ENCODE measurements at regions not wholly inside any gene's neighbourhood (a gene's known extent, or its start where the extent isn't known, plus 50 kb on each side); places are given as distances from the start of the nearest gene placed in this dataset.
"Not testable (repeated sequence)": the region's sequence is repeated elsewhere in the genome, so short reads cannot be mapped to it uniquely, and the experiment has no call there.

DNA sequence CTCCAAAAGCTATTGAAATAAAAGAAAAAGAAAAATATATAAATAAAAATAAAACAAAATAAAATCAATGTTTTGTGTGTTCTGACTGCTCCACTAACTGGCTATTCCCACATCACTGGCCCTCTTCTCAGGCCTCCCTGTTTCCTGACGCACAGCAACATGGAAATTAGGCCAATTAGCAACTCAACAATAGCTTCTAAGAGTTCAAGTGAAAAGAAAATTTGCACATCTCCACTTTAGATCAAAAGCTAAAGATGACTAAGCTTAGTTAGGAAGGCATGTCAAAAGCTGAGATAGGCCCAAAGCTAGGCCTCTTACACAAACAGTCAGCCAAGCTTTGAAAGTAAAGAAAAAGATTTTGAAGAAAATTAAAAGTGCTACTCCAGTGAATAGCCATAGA is 200.8 kb downstream of the DUSP6 start:
- DNase-seq = no peak

DNA sequence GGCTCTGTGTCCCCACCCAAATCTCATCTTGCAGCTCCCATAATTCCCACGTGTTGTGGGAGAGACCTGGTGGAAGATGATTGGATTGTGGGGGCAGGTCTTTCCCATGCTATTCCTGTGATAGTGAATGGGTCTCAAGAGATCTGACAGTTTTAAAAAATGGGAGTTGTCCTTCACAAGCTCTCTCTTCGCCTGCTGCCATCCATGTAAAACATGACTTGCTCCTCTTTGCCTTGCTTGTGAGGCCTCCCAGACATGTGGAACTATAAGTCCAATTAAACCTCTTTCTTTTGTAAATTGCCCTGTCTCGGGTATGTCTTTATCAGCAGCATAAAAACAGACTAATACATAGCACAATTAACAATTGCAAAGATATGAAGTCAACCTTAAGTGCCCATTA is 201.5 kb downstream of the DUSP6 start:
- DNase-seq = not testable (repeated sequence)

DNA sequence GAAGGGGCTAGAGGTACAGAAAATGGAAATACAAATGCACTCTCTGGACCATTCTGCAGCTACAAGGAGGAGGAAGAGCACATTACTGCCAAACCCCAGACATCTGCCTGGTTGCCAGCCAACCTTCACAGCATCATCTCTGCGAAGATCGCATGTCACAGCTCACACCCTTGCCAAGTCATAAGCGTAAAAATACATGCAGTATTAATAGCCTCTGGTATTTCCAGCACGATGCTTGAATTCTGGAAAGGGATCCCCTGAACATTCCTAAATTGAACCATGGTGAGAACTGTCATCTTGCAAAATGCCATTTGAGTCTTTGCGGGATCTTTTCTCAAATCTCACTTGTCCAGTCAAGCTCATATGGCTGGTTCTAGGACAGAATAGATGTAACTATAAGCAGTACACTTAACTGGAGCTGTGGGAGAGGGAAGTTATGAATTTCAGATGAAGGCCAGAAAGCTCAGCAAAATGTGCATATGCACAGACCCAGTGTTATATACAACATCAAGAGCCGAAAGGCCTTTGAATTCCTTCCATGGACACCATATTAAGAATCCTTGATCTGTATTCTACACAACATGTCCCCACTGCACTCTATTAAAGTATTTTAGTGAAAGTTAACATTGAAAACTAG is 211.6 kb downstream of the DUSP6 start:
- no peak for DNase-seq

DNA sequence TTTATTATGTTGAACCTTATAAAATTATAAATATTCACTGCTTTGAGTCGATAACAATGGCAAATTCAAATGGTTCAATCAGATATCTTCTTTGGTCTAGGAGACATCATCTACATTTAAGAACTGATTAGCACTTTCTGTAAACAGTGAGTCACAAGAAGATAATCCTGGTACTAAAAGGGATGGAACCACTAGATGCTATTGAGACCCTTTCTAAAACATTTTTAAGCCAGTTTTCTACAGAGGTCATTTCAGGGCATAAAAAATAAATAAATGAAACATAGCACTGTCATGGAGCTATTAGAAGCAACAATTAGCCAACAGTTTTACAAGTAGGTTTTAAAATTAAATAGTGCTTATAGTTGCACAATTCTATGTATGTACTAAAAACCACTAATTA is 212.2 kb downstream of the DUSP6 start:
- DNase-seq = no peak

DNA sequence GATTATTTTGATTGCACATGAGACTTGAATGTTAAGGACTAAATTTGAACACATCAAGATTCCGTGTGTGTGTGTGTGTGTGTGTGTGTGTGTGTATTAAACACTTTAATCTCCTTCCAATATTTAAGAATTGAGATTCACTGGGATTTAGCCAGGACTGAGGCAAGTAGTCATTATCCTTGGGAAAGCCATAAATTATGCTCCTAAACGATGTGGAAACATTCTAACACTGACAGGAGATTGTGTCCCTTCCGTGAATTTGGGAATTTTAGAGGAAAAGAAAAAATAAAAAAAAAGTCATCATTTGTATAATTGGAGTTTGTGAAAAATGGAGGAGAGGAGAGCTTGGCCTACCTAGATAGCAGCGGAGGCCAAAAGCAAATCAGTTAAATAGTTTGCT is 212.9 kb downstream of the DUSP6 start:
- DNase-seq = no peak

DNA sequence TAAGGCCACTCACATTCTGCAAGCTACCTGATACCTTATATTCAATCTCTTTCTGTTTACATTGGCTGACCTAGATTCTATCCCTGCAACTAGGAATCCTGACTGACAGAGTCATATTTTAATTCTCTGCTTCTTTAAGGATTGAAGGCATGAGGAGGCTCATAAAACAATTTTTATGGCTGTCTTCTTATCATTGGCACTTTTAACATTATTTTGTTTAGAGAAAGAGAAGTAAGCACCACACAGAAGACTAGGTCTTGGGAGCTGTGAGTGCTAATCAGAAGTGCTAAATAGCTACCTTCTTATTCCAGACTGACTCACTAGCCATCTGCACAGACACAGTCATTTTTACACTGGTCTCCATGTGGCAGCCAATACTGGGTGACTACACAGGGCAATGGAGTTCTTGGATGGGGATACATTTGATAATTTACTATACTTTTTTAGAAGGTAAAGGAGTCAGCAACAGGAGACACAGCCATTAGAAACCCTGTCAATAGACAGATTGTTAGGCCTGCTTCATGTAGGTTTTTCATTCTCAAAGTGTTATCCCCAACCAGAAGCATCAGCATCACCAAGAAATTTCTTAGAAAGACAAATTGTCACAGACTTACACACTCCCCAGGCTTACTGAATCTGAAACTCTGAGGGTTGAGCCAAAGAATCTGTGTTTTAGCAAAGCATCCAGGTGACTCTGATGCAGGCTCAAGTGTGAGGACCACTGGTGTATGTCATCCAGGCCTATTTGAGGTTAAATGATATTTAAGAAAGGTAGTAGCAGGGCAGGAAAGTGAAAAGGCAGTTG is 214.1 kb downstream of the DUSP6 start:
- DNase-seq = no peak

DNA sequence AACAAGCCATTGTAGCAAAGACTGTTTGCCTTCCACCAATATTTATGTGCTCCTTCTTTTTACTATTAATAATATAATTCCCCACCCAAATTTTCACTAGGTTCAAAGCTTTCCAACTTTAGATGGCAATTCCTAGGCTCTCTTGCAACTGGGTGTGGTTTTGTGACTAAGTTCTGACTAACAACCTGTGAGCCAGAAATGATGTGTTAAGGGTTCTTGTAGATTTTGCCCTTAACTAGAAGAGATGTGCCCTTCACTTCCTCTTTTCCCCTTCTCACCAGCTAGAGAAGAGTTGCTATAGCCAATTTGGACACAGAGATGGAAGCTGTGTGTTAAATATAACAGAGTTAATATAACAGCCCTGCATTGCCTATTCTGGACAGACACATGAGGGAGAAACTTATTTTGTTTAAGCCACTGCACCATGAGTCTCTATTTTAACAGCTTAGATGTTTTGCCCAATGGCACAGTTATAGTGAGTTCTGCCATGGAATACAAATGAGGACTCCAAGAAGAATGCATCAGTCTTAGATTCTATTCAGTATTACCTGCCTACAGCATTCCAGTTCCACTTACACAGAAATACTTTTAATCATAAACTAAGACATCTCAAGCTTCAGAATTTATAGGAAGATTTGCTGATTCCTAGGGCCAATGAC is 216.2 kb downstream of the DUSP6 start:
- no peak for DNase-seq

DNA sequence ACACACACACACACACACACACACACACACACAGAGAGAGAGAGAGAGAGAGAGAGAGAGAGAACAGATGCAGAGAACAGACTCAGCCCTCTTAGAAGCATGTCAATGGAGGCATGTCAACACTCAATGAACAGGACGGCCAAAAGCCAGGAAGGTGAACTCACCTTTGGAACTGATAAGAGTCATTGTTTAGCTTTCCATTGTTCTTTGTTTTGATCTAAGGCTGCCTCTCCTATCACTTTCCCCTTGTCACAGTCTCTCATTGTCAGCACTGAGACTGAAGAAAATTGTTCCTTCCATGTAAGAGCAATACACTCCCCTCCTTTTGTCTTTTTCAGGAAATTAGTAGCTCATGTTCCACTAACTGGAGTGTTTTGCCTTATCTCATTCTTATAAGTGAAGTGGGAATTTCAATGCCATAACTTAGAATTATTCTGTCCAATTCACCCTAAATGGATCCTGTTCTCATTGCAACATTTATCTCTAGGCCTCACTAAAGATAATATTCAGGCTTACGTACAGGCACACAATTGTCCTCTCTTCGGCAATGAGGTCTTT is 218.0 kb downstream of the DUSP6 start:
- DNase-seq = no peak

DNA sequence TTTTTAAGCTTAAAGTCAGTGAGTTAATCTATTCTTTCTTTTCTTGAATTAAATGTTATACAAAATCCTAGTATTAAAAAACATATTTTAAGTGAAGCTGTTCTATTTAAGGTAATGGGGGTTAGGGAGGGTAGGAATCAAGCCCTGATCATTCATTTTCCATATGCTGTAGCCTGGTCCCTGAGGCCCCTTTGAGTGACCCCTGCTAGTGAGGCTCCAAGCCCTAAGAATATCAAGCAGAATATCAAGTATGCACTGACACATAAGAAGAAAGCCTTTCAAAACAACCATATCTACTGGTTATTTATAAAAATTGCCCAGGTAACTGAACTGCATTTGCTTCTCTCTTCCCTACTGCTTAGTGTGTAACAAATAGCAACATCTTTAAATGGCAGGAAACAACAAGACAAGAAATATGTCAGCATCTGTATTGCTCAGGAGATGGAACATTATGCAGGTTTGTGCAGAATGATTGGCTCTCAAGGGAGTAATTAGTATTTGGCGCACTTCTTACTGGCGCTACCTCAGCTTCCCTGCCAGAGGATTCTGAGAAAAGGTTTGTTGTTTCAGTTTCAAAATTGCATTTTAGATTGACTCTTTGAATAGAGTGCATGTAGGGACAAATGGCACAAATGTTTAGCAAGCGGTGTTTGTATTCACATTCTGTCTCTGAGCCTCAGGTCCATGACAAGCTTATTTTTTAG is 223.0 kb downstream of the DUSP6 start:
- DNase-seq = no peak

DNA sequence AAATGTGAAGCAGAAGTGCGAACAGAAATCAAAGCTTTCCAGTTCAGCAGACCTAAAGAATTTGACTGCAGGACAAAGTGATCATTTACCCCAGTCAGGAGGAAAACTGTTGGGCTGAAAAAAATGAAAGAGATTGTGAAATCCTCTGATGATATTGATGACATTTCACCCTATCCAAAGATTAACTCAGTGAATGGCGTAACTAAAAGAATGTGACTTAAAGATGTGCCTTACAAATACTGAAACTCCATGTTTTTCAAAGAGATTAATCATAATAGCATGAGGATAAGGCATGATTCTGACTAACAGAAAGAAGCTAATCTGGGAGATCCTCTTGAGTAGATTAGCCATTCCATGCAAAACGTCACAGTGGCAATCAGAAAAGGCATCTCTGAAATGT is 225.6 kb downstream of the DUSP6 start:
- DNase-seq = no peak

DNA sequence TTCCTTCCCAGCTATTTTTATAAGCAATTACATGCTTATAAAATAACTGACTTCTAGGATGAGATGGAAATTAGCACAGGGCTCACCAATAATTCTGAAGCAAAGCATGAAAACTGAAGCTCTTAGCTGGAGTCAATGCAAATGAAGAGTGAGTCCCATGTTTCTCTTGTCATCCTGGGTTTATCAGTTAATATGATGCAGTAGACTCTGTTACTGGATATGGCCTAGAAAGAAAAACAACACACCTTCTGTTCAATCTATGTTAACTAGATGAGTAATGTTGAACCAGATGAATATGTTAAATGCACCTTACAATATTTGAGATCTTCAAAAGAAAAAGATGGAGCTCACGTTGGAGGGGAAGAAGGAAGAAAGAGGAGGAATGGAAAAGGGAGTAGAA is 229.4 kb downstream of the DUSP6 start:
- no peak for DNase-seq

DNA sequence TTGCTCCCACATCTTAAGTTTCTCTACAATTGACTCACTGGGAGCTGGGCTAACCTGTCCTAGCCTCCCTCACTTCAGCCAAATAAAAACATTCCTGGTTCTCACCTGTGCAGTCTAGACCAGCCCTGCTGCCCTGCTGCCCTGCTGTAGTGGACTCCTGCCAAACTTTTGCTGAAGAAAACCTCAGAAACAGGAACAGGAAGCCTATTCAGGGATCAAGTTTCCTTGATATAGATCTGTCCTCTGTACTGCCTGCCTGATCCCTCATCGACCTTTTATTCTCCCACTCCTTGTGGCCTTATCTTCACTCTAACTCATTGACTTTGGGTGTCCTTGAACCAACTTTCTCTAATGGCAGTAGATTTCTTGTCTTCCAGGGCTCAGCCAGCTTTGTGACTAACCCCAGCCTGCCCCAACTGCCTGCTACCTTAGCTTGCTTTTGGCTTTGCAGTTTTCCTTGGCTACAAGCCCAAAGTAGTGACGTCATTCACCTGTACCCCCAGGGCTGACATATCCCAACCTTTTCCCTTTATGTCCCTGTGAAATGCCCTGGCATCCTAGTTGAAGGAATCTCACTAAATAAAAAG is 234.8 kb downstream of the DUSP6 start:
- DNase-seq = no peak

DNA sequence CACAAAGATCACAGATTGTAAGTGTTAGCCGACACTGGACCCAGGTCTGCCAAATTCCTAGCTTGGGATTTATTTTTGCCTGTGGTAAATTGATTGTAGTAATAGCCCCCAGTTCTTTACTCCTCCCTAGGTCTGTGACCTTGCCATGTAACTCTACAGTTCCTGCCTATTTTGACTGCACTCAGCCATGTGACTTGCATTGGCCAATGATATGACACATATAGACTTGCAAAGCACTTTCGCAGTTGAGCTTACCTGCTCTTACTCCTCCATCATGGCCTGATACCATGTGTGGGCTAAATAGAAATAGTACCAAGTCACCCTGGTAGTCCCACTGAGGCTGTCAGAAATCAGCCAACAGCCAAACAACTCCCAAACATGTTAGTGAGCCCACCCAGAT is 240.3 kb downstream of the DUSP6 start:
- DNase-seq = no peak

DNA sequence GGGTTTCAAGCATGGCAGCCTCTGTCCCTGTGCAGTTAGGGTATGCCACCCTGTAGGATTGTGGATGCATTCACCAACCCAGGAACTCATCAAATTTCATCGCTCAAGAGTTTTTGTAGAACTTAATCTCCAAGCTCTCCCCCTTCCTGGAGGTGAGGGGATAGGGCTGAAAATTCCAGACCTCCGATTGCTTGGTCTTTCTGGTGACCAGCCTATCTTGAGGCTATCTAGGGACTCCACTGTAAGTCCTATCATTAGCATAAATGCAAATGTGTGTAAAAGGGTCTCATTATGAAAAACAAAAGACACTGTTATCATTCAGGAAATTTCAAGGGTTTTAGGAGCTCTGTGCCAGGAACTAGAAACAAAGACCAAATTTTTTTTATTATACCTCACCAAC is 244.0 kb downstream of the DUSP6 start:
- no peak for DNase-seq

DNA sequence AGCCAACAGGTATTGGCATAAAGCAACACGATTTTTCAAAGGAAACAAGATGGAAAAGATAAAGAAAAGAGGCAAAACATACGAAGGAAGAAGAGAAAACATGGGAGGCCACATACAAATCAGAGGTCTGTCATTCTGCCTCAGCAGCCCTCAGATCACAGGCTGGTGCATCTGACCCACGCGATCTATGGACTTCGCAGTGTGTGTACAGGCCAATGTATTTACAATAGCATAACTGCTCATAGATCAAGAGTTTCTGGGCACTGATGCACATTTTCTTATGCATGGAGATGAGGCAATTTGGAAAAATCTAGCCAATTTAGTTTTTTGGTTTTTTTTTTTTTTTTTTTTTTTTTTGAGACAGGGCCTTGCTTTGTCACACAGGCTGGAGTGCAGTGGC is 245.4 kb downstream of the DUSP6 start:
- no peak for DNase-seq

DNA sequence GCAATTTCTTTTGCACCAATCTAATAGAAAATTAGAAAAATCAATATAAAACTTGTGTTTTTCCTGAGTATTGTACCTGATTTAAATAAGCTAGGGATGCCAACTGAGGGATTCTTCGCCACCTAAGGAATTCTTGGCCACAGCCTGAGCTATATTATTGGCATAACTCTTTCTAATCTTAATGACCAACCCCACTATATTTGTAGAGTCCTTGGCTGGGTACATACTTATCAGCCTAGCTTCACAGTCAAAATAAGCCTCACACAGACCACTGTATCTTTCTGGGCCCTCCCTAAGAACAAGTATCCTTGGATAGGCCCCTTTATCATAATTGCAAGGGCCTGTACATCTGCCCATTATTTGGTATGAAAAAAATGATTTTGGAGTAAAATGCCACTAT is 247.1 kb downstream of the DUSP6 start:
- DNase-seq = no peak

DNA sequence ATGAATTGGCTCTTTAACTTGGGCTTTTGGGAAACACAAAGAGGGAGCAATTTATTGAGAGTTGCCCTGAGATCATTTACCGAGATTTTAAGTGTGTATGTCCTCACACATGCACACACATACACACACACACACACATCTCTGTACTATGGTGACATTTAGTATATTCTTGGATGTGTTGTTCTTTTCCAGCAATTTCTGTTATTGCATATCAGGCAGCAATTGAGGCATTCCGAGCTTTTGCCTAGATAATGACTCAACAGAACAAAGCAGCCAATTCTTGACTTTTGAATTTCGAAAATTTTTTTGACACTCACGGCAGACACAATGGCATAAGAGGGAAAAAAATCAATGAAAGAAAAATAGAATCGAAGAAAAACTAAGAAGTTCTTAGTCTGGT is 248.5 kb downstream of the DUSP6 start:
- DNase-seq = no peak

DNA sequence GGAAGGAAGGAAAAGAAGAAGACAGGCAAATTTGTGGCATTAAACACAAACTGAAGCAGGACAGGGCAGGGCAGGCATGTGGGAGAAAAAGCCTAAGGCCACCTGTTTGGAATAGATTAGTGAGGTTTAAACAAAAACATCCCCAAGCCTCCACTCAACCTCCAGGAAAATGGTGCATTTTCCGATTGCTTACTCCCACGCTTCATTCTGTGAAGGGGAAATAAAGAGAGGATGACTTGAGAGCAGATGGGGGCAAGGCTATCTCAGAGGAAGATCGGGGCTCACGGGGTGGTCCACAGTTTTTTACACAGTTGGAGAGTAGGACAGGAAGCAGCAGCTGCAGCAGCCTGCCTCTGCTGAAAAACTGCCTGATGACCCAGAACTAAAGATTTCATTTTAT is 250.9 kb downstream of the DUSP6 start:
- DNase-seq = no peak

DNA sequence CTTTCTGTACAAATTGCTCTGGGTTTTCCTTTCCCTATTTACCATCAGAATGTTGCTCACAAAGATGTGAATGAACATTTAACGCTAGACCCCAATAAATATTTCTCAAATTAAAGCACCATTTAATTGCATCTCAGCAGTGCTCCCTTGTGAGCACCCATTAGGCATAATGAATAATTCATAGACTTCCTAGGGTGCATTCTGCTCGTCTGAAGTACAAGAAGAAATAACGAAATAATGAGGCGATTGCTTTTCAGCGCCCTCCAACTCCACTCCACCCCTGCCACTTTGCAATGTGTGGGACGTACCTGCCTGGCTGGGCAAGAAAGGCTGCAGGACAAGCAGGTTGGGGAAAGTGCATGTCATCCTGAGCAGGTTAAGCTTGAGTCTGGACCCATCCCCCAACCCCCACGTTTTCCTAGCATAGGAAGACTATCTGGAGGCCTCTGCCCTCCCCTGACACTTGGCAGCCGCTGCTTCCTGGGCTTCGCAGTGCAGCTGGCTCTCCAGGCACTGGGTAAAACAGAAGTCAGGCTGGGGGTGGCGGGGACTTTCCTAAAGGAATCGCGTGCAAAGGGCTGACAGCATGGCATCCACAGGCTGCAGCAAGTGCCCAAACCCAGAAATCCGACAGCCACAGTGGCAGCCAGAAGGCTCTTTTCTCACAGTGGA is 253.7 kb downstream of the DUSP6 start:
- no peak for DNase-seq

DNA sequence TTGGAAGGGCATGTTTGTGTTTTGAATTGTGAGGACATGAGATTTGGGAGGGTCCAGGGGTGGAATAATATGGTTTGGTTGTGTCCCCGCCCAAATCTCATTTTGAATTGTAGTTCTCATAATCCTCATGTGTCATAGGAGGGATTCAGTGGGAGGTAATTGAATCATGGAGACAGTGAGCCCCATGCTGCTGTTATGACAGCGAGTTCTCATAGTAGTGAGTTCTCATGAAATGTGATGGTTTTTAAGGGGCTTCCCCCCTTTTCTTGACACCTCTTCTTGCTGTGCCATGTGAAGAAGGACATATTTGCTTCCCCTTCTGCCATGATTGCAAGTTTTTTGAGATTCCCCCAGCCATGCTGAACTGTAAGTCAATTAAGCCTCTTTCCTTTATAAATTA is 260.0 kb downstream of the DUSP6 start:
- no peak for DNase-seq

DNA sequence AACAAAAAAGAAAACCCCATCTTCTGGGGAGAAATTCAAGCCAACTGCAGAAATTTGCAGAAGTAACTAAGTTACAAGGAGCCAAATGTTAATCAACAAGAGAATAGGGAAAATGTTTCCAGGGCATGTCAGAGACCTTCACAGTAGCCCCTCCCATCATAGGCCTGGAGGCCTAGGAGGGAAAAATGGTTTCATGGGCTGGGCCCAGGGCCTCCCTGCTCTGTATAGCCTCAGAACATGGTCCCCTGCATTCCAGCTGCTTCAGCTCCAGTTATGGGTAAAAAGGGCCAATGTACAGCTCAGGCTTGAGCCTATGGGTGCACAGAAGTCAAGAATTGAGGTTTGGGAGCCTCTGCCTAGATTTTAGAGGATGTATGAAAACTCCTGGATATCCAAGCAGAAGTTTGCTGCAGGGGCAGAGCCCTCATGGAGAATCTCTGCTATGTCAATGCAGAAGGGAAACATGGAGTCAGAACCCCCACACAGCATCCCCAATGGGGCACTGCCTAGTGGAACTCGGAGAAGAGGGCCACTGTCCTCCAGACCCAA is 260.9 kb downstream of the DUSP6 start:
- no peak for DNase-seq

DNA sequence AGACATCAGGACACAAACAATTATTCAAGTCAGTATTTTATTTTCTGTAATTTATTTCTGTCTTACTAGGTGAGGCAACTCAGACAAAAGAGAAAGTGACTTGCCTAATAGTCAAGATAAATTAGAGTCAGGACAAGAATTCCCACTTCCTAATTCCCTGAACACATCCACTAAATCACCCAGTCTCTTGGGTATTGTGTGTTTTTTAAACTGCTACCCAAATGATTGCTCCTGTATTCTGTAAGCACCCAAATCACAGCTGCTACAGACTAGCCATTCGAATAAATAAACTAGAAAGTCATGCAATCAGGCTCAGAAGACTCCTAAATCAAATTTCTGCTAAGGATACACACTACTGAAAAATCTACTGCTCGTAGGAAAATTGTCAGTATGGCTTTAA is 263.0 kb downstream of the DUSP6 start:
- no peak for DNase-seq

Data from stimulated activated CD4-positive, alpha-beta T cell treated with anti-CD3 and anti-CD28 coated beads, Interleukin-4, amount 100 ng/mL, for 4 hours (primary cell).